Ishikawa (cell line): ENCODE measurements at regions not wholly inside any gene's neighbourhood (a gene's known extent, or its start where the extent isn't known, plus 50 kb on each side); places are given as distances from the start of the nearest gene placed in this dataset.

ENCODE experiments used
- CEBPB ChIP-seq: IDR thresholded peaks from 2 replicates; pipeline ENCODE4 v1.6.1; 2012
- CREB1 ChIP-seq: IDR thresholded peaks from 2 replicates; pipeline ENCODE4 v1.6.1; 2012; ENCODE audit warnings: low read depth
- EGR1 ChIP-seq: IDR thresholded peaks from 2 replicates; pipeline ENCODE4 v1.6.1; 2012
- EP300 ChIP-seq: IDR thresholded peaks from 2 replicates; pipeline ENCODE4 v1.6.1; 2012; ENCODE audit warnings: borderline replicate concordance
- NFIC ChIP-seq: IDR thresholded peaks from 2 replicates; pipeline ENCODE4 v1.6.1; 2012
- RAD21 ChIP-seq: IDR thresholded peaks from 2 replicates; pipeline ENCODE4 v1.6.1; 2012; ENCODE audit warnings: low read depth
- REST ChIP-seq: IDR thresholded peaks from 2 replicates; pipeline ENCODE4 v1.6.1; 2012; ENCODE audit warnings: low read depth, mild to moderate bottlenecking
- TAF1 ChIP-seq: IDR thresholded peaks from 2 replicates; pipeline ENCODE4 v1.6.1; 2012; ENCODE audit warnings: low read depth, mild to moderate bottlenecking
- TEAD4 ChIP-seq: IDR thresholded peaks from 2 replicates; pipeline ENCODE4 v1.6.1; 2012
- YY1 ChIP-seq: IDR thresholded peaks from 2 replicates; pipeline ENCODE4 v1.6.1; 2012; ENCODE audit warnings: low read depth
- ZBTB7A ChIP-seq: IDR thresholded peaks from 2 replicates; pipeline ENCODE4 v1.6.1; 2012; ENCODE audit warnings: low read depth
- TF ChIP-seq, protein P1 (sequence below): IDR thresholded peaks from 2 replicates; pipeline ENCODE4 v1.6.1; 2012
- TF ChIP-seq, protein P2 (sequence below): IDR thresholded peaks from 2 replicates; pipeline ENCODE4 v1.6.1; 2012

DNA sequence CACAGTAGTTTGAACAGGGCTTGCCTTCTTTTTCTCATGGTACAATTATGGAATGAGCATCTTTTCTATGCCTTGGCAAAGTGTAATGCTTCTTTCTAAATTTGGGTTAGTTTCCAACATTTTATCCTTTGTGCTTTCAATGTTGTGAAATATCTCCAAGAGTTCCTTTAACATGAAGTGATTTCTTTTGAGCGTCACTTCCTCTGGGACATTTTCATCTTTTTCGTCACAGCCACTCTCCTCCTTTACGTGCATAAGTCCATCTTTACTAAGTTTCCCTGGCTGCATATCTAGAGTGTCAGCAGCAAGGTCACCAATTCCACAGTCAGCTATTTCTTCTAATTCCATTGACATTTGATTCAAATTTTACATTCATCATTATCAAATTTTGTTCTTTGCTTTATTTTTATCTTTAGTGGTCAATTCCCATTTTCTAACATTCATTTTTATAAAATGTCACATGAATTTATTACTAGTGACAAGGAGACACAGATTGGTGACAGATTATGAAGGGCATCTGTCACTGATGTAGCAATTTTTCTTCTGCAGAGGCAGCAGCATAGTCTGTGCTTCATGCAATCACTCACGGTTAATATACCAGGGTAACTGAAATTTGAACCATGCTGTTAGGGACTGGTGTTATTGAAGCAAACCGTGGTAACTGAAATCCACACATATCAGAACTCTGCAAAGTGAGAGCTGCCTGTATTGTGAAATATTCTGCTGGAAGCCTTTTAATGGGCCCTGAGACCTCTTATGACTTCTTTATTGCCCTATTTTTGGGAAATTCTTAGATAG, 126.5 kb upstream of the THBS1 start:
- TF ChIP-seq NFIC (no peak), RAD21 (no peak), YY1 (no peak), EGR1 (no peak), EP300 (no peak), CREB1 (no peak), ZBTB7A (no peak), REST (no peak), CEBPB (no peak), TAF1 (no peak), TEAD4 (no peak)
- TF ChIP-seq, protein P1, sequence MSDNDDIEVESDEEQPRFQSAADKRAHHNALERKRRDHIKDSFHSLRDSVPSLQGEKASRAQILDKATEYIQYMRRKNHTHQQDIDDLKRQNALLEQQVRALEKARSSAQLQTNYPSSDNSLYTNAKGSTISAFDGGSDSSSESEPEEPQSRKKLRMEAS = no peak
- TF ChIP-seq, protein P2, sequence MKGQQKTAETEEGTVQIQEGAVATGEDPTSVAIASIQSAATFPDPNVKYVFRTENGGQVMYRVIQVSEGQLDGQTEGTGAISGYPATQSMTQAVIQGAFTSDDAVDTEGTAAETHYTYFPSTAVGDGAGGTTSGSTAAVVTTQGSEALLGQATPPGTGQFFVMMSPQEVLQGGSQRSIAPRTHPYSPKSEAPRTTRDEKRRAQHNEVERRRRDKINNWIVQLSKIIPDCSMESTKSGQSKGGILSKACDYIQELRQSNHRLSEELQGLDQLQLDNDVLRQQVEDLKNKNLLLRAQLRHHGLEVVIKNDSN = no peak
